ENCODE measurements at regions not wholly inside any gene's neighbourhood (a gene's known extent, or its start where the extent isn't known, plus 50 kb on each side); places are given as distances from the start of the nearest gene placed in this dataset.

- H3K4me1 ChIP-seq, result peaks cover 0 to 22% (median 11%) of the 10 kb centered on the region in 4 donors
- DNase-seq (ENCODE audit: extremely low spot score), result no peak
Measured at GRCh38 chr3:167110901-167111300, 269.2 kb downstream of the ZBBX start.

GRCh38 chr3:167109746-167110145 is 270.4 kb downstream of the ZBBX start:
- H3K27ac ChIP-seq (replicated peaks in 1 of 4), result no peak overlapping the region
- H3K4me1 ChIP-seq, result peaks cover 0 to 22% (median 11%) of the 10 kb centered on the region in 4 donors
- WGBS, result 74% methylated on average over 1 of the region's 1 CpG
- H3K9me3 ChIP-seq, result no peaks in the 10 kb centered on the region
- H3K27me3 ChIP-seq, result no peaks in the 10 kb centered on the region
- no peak for DNase-seq (ENCODE audit: extremely low spot score)
- H3K36me3 ChIP-seq, result no peaks in the 10 kb centered on the region
- TF ChIP-seq CTCF (IDR thresholded peaks at IDR 0.05) (no peak), POLR2AphosphoS5 (IDR thresholded peaks at IDR 0.05) (no peak)
- no peak overlapping the region for H3K4me3 ChIP-seq
- intact Hi-C loops (cut with DNase I), result no loop called here

More at GRCh38 chr3:167110901-167111300, 269.2 kb downstream of the ZBBX start:
- no peaks in the 10 kb centered on the region for H3K27me3 ChIP-seq
- TF ChIP-seq CTCF (IDR thresholded peaks at IDR 0.05), result no peak
- TF ChIP-seq POLR2AphosphoS5 (IDR thresholded peaks at IDR 0.05), result no peak
- no peak for TF ChIP-seq POLR2A (IDR thresholded peaks at IDR 0.05; ENCODE audit: low read depth)
- no peak for TF ChIP-seq EP300 (IDR thresholded peaks at IDR 0.05)
- WGBS, result 38% methylated on average over 8 of the region's 8 CpGs
- no peak overlapping the region for H3K4me3 ChIP-seq
- H3K27ac ChIP-seq (replicated peaks in 1 of 4), result no peak overlapping the region
- H3K36me3 ChIP-seq, result no peaks in the 10 kb centered on the region
- intact Hi-C loops (cut with DNase I), result no loop called here
- no peaks in the 10 kb centered on the region for H3K9me3 ChIP-seq

- Histone ChIP-seq H3K9me3 (no peaks in the 10 kb centered on the region), H3K27ac (replicated peaks in 1 of 4) (no peak overlapping the region), H3K36me3 (no peaks in the 10 kb centered on the region), H3K4me1 (peaks cover 0 to 9% (median 4%) of the 10 kb centered on the region in 4 donors), H3K4me3 (no peak overlapping the region), H3K27me3 (no peaks in the 10 kb centered on the region)
- no peak for DNase-seq (ENCODE audit: extremely low spot score)
- TF ChIP-seq POLR2A (IDR thresholded peaks at IDR 0.05; ENCODE audit: low read depth), result no peak
- no peak for TF ChIP-seq EP300 (IDR thresholded peaks at IDR 0.05)
- no peak for TF ChIP-seq CTCF (IDR thresholded peaks at IDR 0.05)
- no peak for TF ChIP-seq POLR2AphosphoS5 (IDR thresholded peaks at IDR 0.05)
- intact Hi-C loops (cut with DNase I), result no loop called here
Measured at GRCh38 chr3:167106456-167106855, 273.6 kb downstream of the ZBBX start.

GRCh38 chr3:167102071-167102470 is 278.0 kb downstream of the ZBBX start:
- Histone ChIP-seq H3K9me3 (no peaks in the 10 kb centered on the region), H3K4me1 (no peaks in the 10 kb centered on the region), H3K27ac (replicated peaks in 1 of 4) (no peak overlapping the region), H3K36me3 (no peaks in the 10 kb centered on the region), H3K4me3 (no peak overlapping the region), H3K27me3 (no peaks in the 10 kb centered on the region)
- no peak for DNase-seq (ENCODE audit: extremely low spot score)
- intact Hi-C loops (cut with DNase I), result no loop called here
- WGBS, result 68% methylated on average over 1 of the region's 1 CpG
- TF ChIP-seq POLR2AphosphoS5 (IDR thresholded peaks at IDR 0.05), result no peak
- no peak for TF ChIP-seq POLR2A (IDR thresholded peaks at IDR 0.05; ENCODE audit: low read depth)
- no peak for TF ChIP-seq EP300 (IDR thresholded peaks at IDR 0.05)
- TF ChIP-seq CTCF (IDR thresholded peaks at IDR 0.05), result no peak

GRCh38 chr3:167100651-167101050 is 279.4 kb downstream of the ZBBX start:
- Histone ChIP-seq H3K4me1 (no peaks in the 10 kb centered on the region), H3K9me3 (no peaks in the 10 kb centered on the region), H3K27ac (replicated peaks in 1 of 4) (no peak overlapping the region), H3K4me3 (no peak overlapping the region), H3K36me3 (no peaks in the 10 kb centered on the region), H3K27me3 (no peaks in the 10 kb centered on the region)
- TF ChIP-seq POLR2A (IDR thresholded peaks at IDR 0.05; ENCODE audit: low read depth), result no peak
- TF ChIP-seq CTCF (IDR thresholded peaks at IDR 0.05), result no peak
- no peak for TF ChIP-seq EP300 (IDR thresholded peaks at IDR 0.05)
- TF ChIP-seq POLR2AphosphoS5 (IDR thresholded peaks at IDR 0.05), result no peak
- no peak for DNase-seq (ENCODE audit: extremely low spot score)
- intact Hi-C loops (cut with DNase I), result no loop called here
- 83% methylated on average over 1 of the region's 1 CpG for WGBS

All from esophagus muscularis mucosa (tissue), 4 donors.